ENCODE measurements at regions not wholly inside any gene's neighbourhood (a gene's known extent, or its start where the extent isn't known, plus 50 kb on each side); places are given as distances from the start of the nearest gene placed in this dataset.

DNA sequence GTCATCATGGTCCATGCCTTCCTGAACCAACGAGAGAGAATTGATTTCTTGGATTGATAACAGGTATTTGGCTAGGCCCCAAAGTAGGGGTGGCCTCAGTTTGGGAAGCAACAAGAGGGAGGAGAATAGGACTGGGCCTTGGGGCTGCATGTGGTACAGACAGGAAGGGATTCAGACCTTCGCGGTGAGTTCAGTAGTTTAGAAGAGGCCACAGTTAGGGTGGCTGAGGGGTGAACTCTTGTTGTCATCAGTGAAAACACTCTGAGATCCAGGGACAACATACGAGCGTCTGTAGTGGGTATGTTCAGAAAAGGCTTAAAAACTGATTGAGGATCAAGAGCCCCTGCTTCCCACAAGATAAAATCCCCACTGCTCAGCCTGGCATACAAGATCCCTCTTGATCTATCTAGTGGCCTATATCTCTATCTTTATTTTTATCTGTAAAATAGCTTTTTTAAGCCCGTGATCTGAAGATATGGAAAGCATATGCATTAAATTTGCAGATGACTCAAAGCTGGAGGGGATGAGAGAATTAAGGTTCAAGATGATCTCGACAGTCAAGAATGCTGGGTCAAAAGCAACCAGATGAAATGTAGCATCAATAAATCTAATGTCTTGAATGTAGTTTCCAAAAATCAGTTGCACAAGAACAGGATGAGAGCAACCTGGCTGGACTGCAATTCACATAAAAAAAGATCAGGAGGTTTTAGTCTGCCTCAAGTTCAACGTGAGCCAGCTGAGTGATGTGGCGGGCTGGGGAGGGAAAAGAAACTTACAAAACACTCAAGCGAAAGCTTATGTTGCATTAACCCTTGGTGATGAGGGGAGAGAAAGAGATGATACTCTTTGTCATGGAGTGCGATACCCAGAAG lies 221.1 kb upstream of the TLE3 start:
- DNase-seq = peak; percentile 98

DNA sequence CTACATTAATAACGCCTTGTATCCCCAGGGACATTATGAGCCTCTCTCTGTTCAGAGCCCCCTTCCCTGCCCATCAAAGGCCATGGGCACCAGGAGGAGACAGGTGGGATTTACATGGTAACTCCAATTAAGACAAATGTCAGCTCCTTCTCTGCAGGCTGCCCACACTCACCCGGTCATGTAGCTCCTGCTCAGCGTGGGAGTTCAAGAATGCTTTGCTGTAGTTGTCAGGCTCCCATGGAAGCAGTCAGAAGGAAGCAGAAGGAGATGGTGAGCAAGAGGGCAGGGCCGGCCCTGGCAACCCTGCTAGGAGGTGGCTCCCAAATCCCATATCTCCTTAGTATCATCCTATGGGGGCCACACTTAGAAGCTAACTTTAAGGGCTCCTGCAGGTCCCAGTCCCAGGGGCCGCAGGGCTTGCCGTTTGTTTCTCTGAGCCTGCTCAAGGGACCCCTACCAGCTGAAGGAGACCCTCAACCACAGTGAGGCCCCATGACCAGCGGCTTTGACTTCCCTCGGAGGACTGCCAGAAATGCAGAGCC lies 218.4 kb upstream of the TLE3 start:
- DNase-seq = no peak

DNA sequence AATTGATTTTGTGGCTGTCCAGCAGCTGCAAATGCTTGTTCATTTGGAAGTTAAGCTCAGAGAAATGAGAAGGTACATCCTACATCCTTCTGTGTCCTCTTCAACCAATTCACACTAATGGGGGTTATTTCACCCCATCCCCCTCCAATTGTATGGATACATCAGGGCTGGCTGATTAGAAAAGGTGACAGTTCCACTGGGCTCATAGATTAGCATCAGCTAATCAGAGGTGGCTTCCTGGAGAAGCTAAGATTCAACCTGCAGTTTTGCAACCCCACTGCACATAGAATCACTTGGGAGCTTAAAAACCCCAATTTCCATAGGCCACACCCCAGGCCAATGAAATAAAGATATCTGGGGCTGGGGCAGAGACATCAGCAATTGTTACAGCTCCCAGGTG lies 217.7 kb upstream of the TLE3 start:
- DNase-seq = no peak

DNA sequence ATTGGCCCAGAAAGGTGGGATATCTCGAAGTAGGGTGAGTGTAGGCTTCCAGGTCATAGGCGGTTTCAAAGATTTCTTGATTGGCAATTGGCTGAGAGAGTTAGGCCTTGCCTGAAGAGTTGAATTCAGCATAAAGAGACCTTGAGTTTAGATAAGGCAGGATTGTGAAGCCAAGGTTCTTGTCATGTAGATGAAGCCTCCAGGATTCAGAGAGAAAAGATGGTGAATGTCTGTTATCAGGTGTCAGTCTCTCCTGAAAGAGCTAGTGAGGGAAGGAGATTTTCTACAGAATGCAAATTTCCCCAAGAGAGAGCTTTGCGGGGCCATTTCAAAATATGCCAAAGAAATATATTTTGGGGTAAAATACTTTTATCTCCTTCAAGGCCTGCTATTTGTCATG lies 217.0 kb upstream of the TLE3 start:
- DNase-seq = no peak

DNA sequence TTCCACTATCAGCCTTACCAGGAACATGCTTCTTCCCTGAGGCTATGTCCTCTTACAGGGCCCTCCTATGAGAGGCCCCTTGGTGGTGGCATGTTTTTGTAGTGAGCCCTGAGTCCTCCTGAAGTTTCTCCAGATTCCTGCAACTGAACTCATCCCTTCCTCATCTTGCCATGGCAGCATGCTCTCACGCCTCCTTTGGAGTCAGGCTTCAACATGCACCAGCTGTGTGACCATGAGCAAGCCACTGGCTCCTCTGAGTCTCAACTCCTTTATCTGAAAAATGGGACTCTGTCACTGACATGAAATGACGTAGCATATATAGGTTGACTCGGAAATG lies 216.3 kb upstream of the TLE3 start:
- DNase-seq = no peak

DNA sequence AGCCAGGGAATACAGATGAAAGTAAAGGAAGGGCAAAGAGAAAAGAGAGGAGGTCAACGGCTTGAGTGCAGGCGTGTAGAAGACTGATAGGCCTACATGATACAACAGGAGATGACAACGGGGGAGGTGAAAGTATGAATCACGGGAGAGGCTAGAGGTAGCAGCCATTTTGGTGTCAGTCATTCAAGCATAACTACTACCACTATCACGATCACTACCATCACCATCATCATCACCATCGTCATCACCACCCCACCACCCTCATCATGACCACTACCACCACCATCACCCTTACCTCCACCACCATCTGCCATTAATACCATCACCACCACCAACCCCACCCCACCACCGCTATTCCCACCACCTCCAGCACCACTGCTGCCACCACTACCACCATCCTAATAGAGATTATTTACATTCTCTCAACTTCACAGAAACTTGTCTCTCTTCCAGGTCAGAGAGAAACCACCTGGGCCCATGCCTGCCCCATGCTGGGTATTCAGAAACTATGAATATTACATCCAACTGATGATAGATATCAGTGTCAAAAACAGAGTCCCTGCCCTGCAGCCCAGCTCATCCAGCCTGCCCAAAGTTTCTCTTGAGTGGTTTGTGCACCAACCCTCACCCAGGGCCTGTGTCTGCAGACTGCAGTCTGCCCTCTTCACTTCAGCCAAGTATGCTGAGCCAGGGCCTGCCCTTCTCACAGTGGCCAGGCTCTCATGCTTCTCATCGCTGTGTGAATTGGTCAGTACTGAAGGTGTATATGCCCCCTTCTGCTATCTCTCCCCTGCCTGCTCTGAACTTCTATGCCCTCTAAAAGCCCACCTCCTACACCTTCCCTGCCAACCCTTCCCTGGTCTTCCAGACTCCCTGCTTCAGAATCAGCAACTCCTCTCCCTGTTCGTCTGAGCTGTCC lies 215.6 kb upstream of the TLE3 start:
- DNase-seq = no peak

DNA sequence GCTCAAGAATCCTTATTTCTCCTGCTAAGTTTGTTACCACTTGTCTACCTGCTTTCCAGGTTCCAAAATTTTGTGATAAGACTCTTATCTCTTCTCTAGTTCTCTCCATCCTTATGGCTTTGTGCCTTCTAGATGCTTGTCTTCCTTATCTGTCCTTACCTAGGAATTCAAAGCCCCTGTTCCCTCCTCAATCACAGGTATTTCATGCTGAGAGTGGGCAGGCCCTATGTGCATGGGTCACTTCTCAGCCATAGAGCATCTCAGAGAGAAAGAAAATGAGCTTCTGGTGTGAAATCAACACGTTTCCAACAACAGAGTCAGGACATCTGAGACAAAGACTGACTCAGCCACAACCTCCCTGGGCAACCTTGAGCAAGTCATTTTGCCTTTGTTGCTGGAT lies 214.1 kb upstream of the TLE3 start:
- DNase-seq = no peak

DNA sequence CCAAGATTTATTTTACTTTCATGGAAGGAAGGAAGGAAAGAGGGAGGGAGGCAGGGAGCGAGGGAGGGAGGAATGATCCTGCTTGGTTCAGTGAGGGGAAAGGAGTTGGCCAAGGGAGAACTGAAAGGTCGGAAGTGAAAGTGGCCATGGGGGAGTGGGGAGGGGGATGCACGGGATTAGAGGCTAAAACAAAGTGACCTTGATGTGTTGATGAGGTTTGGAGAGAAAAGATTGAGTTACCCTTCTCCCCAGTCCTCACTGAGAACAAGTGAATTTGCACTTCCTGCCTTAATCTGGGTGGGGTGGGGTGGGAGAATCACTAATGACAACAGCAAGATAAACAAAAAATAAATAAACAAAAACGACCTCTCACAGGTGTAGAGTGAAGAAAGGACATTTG lies 212.0 kb upstream of the TLE3 start:
- DNase-seq = no peak

DNA sequence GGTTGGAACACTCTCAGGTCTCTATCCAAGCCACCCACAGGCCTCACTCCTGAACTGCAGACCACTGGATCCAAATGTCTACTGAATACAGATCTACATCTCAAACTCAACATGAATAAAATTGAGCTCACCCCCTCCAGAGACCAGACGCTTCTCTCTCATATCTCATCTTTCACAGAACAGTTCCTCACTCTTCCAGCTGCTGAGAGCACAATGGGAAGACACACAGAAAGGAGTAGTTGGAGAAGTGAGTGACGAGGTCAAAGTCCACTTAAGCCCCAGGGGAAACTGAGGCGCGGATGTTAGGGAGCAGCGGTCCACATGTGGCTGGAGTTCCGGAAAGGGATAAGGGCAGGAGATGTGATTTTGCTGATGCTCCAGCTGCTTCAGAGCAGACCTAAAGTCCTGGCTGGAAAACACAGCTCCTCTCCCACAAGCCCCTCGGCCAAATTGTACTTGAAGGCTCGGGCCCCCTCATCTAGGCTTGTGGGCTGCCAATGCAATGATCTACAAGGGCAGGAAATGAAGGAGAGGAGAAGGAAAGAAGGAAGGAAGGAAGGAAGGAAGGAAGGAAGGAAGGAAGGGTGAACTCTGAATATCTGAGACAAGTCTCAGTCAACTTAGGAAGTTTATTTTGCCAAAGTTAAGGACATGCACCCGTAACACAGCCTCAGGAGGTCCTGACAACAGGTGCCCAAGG lies 211.2 kb upstream of the TLE3 start:
- no peak for DNase-seq

DNA sequence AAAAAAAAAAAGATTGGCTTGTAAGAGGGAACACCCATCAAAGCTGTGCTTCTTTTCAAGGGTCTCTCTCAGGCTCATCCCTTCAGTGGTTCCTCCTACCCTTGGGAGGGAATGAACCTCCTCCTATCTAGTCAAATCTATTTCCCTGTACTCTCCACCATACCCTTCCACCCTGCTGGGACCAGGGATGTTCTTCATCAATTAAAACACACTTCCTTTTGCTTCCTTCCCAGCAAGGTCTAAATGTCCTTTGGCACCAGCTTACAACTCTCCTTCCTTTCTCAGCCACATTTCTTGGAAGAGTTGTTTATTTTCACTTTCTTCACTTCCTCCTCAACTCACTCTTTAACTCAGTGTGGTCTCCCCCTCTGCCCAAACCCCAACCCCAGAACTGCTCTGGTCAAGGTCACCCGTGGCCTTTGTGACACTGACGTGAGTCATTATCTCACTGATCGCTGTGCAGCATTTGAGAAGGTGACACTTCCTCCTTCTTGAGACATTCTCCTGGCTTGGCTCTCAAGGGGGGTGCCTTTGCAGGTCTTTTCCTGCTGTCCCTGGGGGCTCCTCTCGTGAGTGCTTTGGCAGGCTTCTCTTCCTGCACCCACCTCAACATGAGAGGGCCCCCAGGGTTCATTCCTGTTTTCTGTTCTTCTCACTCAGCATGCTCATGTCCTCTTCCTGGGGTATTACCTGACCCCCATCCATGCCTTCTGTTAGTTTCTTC lies 210.5 kb upstream of the TLE3 start:
- DNase-seq = no peak

DNA sequence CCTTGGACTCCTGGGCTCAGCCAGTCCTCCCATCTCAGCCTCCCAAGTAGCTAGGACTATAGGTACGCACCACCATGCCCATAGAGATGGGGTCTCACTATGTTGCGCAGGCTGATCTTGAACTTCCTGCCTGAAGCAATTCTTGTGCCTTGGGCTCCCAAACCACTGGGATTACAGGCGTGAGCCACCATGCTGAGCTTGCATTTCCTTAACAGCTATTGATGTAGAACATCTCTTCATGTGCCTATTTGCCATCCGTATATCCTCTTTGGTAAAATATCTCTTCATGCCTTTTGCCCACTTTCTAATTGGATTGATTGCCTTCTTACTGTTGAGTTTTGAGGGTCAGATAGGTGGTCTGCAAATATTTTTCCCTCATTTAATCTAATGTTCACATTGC lies 208.9 kb upstream of the TLE3 start:
- no peak for DNase-seq

DNA sequence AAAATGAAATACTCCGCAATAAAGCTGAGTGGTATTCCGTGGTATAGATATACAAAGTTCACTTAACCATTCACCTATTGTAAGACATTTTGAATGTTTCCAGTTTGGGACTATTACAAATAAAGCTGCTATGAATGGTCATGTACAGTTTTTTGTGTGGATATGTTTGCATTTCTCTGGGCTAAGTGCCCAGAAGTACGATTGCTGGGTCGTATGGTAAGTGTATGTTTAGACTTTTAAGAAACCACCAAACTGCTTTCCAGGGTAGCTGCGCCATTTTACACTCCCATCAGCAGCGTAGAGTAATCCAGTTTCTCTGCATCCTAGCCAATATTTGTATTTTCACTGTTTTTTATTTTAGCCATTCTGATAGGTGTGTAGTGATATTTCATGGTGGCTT lies 208.4 kb upstream of the TLE3 start:
- DNase-seq = no peak

DNA sequence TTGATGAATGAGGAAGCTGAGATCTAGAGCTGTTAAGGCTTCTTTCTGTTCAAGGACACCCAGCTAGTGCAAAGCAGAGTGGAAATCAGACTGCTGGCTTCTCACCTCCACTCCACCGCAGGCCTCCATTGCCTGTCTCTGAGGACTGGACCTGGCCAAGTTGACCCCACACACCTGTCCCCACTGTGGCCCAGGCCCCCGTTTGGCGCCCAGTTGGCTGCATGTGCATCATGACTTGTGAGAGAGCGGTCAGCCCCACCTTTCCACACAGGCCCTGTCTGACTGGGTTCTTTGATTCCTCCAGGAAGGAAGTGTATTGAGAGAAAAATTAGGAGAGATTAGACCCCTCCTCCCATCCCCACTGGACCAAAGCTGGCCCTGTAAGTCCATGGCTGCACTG lies 206.3 kb upstream of the TLE3 start:
- no peak for DNase-seq

DNA sequence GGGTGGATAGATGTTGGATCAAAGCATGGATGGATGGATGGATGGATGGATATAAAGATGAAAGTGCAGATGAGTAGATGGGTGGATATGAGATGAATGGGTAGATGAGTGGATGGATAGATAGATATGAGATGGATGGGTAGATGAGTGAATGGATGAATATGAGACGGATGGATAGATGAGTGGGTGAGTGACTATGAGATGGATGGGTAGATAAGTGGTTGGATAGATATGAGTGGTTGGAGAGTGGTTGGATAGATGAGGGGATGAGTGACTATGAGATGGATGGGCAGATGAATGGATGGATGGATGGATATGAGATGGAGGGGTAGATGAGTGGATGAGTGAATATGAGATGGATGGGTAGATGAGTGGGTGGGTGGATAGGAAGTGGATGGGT lies 204.6 kb upstream of the TLE3 start:
- DNase-seq = no peak

DNA sequence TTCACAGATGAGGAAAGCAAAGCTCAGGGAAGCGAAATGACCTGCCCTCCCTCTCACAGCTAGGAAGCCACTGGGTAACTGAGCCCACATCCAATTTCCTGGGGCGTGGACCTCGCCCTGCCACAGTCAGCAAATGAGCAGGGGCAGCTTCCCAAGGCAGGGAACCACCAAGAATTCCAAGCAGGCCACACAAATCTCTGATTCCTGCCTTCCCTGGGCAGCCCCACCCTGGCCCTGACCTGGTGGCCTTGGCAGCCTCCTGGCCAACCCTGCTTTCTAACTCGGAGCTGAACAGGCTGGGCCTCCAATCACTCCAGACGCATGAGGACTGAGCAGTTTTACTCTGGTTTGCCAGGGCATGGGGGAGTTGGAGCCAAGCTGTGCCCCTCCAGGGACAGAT lies 203.7 kb upstream of the TLE3 start:
- no peak for DNase-seq

DNA sequence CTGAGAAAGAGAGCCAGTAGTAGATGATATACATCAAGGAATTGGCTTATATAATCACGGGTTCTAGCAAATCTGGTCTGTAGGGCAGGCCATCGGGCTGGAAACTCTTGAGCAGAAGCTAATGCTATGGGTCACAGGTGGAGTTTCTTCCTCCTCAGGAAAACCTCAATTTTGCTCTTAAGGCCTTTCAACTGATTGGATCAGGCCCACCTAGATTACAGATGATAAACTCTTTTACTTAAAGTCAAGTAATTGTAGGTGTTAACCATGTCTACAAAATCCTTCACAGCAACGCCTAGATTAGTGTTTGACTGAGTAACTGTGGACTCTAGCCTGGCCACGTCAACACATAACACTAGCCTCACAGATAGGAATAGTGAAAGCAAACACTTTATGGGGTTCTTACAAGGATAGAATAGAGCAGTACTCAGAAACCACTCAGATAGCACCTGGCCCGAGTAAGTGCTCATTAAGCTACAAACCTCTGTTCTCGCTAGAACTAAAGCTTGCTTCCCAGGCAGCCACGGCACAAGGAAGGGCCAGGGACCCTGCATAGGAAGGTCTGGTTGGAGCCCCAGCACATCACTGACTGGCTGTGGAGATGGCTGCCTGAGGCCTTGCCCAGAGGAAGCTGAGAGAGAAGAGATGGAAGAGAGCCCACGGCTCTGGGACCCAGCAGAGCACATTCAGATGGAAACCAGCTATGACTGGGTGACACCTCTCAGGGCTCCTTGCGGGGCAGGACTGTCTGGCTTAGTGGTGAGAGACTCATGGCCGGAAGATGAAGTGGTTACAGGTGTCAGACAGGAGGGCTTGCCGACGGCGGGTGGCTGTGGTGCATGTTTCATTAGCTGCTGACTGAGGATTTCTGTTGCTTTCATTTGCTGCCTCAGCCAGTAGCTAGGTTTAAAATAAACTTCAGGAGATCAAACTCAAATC lies 202.5 kb upstream of the TLE3 start:
- DNase-seq = no peak

DNA sequence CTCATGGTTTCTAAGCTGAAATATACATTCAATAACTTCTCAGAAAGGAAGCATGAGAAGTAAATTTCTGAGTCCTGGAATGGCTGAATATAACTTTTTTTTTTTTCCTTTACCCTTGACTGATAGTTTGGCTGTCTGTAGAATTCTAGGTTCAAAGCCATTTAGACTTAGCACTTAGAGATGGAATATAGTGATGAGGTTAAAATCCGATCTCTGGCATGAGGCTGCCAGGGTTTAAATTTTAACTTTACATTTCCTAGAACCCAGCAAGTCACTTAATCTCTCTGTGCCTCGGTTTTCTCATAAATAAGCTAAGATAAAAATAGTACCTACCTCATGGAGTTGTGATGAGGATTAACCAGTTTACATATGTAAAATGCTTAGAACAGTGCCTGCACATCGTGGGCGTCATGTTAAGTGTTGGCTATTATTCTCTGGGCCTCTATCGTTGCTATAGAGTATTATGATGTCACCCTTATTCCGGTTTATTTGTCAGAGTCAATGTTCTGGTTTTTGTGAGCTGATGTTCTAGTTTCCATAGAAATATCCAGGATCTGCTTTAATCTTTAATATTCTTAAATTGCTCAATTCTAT lies 199.8 kb upstream of the TLE3 start:
- DNase-seq = no peak

DNA sequence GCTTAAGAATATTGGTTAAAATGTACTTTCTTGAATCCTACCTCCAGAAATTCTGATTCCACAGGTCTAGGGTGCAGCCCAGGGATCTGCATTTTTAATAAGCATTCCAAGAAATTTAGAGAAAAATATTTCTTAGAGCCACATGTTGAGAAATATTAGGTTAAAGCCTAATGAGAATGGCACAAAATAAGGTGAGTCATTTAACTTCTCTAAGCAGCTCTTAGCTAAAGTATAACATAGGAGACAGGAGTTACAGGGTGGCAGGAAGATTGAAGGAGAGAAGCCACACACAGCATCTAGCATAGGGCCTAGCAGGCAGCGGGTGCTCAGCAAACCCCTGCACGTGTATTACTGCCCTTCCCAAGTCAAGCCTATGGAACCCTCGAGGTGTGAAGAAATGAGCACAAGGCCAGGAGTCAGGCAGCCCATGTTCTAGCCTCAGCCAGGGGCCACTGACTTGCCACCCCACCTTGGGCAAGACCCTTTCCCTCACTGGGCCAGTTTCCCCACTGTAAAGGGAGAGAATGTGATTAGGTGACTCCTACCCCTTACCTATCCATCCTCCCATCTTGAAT lies 197.1 kb upstream of the TLE3 start:
- DNase-seq = no peak

DNA sequence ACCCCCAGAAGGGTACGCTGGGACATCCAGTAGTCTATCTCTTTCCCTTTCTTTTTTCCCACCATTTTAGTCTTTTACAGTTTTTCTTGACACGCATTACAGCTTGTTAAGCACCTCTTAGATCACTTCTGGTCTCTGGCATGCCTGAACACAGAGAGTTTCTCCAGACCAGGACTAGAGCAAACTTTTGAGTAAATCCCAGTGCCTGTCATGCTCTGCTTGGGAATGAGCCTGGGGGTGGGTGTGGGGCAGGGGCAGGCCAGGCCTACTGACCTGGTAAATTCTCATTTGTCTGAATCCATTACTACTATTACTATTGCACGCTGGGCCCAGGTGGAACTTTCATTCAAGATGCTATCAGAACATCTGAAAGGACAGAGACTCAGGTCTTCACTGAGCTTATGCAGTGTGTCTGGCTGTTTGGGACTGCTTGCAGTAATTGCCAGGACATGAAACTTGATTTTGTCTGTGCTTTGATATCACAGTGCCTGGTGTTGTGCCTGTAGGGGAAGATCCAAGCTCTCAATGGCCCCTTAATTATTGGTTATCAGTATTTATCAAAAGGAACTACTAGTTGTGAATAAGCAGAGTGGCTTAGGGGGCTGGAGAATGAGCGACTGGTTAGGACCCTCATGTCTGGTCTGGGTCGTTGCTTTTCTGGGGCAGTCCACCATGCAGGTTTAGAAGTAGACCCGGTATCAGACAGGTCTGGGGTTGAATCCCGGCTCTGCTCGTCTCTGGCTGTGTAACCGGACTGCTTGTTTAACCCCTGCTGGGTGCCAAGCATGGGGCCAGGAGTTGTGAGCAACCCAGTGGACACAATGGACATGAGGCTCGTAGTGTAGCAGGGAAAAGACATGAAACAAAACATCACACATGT lies 196.1 kb upstream of the TLE3 start:
- no peak for DNase-seq

DNA sequence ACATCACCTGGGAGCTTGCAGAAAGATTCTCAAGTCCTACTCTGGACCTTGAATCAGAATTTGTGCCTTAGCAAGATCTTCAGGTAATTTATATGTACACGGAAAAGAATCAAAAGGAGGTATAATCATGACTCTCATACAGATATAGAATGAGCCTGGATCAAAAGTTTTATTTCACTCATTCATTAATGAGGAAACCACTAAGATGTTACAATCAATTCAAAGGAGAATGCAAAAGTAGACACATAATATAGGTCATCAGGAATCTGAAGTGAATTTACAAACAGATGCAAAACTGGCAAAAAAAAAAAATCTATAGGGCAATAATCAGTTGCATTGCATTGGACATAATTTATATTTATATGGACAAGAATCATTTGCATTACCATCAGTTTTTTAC lies 195.4 kb upstream of the TLE3 start:
- no peak for DNase-seq
